ENCODE measurements at regions not wholly inside any gene's neighbourhood (a gene's known extent, or its start where the extent isn't known, plus 50 kb on each side); places are given as distances from the start of the nearest gene placed in this dataset.

GRCh38 chr6:84536885-84537638, 227.3 kb downstream of the TBX18 start:
- no peak for TF ChIP-seq EHMT2 (IDR thresholded peaks at IDR 0.05; ENCODE audit: borderline replicate concordance, low read depth, low read length)
- TF ChIP-seq SMYD3 (CRISPR knock-in tag; IDR thresholded peaks at IDR 0.05) = no peak
